CD1c-positive myeloid dendritic cell (primary cell): ENCODE measurements at regions not wholly inside any gene's neighbourhood (a gene's known extent, or its start where the extent isn't known, plus 50 kb on each side); places are given as distances from the start of the nearest gene placed in this dataset.
"Not testable (repeated sequence)": the region's sequence is repeated elsewhere in the genome, so short reads cannot be mapped to it uniquely, and the experiment has no call there.

Source experiments
- DNase-seq: peaks from one replicate; pipeline ENCODE4 v3.0.0-alpha.2; 2016; ENCODE audit errors: extremely low spot score

DNA sequence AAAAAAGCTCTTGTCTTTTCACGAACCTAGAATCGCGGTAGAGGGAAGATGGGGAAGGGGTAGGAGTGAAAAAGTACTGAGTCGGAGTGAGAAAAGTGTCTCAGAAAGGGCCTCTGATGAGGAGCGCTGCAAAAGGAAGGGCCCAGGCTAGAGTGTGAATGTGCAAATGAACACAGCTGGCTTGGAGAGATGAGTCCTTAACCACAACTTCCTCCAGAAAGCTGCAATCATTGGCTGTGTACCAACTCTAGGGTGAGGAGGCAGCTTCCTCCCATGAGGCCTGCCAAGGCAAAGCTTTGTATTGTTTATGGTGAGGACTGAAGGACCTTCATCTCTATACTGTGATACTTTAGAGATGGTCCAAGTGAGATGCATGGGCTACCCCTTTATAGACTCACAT, 566.9 kb upstream of the ANO5 start:
- DNase-seq = peak; percentile 84

DNA sequence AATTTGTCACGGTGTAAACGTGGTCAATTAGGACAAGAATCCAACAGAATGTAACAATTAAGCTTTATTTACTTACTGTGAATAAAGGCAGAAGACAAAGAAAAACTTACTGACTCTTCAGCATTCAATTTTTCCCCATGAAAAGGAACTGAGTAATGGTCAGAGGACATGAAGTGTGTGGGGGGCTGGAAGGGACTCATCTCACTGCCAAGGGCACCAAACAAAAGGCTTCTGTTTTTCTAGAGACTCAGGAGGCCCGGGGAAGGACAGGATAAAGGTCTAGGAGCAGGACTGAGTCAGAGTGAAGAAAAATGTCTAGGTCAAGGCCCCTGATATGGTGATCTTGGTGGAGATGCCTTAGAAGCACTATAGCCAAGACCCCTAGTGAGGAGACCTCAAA, 564.2 kb upstream of the ANO5 start:
- no peak for DNase-seq

DNA sequence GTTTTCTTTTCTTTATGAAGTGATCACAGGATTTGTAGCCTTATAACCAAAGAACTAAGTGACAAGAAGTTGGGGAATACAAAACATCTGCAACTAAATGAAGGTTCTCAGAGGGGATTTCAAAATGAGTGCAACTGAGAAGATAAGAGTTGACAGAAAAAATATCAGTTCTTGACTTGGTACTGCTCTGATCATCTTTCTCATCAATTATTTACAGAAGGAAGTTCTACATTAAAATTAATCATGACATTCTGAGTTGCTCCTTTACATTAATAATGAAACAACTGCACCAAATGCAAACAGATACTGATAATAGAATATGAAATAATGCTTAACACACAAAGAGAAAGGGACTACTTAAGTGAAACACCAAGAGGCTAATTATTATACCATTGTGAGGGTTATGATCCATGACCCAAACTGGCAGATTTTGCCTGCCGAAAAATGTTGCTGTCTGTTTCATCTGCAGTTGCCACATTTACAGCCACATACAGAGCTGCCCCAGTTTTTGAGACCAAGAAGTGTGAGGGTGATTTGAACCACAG, 561.9 kb upstream of the ANO5 start:
- no peak for DNase-seq

DNA sequence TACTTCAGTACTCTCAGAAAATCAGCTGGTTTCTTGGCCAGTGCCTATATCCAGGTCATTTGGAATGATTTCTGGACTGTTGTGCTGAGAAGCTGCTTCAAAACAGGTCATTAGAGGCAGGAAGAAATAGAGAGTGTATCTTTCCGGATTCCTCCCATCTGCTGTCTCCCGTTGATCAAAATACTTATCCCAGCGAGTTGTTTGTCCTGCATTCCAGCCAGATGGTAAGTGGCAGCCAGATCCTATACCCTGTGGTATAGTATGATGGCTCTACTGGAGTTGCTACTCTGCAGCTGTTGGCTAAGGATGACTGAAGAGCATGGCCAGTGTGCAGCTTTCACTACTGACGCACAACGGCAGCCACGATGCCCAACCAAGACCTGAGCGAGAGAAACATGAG, 560.9 kb upstream of the ANO5 start:
- no peak for DNase-seq

DNA sequence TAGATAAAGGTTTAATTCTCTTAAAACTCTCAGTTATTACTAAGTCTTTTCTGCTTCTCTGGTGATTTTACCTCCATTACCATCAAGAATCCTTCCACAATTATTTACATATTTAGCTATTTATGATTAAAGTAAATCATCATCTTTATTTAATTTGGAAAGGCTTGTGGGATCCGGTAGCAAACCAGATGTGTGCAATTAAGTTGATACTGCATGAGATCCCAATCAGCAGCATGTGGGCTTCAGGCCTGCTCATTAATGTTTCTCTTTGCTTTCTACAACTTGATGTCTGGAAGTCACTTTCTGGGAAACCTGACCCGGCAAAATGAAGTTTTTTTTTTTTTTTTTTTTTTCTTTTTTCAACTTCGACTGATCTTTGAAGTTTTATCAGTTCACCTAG, 558.4 kb upstream of the ANO5 start:
- no peak for DNase-seq

DNA sequence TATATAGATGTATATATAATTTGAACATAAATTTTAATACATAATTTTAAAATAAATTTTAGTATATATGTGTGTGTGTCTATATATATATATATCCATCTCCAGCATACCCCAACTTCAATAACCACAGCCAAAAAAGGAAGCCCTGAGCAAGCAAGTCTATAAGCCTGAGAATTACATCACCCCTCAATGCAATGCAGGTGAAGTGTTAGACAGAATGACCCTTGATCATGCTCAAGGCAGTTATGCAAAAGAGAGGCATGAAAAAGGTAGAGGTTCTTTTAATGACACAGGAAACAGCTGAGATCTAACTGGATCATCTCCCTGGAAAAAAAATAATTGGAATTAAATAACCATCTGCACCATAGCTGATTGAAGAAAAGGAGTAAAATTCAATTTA, 557.9 kb upstream of the ANO5 start:
- no peak for DNase-seq

DNA sequence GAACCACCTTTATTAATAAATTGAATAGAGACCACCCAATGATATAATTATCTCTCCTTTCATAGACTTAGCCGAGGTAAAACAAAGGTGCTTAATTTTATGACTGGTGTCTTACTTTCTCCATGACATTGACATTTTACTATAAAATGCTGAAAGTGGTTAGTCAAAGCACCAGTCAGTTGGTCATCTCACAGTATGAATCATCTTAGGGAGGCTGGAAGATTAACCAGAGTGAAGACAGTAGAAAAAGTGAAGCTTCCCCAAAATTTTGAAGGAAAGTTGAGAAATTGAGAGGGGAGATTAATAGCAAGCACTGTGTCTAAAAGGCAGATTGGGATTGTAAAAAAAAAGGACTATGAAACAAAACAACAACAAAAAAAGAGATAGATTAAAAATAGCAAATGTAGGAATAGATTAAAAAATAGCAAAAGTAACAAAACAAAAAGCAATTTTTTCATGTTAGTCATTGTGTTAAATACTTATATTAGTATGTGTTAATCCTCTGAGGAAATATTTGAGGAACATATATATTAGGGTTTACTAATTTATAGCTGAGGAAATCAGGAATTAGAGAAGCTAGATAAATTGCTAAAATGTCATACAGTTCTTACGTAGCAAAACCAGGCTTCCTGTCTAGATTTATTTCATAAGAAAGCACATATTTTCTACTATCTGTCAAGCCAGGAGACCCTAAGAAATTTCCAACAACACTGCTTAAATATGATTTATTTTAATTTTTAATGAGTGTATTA, 557.3 kb upstream of the ANO5 start:
- DNase-seq = peak; percentile 67

DNA sequence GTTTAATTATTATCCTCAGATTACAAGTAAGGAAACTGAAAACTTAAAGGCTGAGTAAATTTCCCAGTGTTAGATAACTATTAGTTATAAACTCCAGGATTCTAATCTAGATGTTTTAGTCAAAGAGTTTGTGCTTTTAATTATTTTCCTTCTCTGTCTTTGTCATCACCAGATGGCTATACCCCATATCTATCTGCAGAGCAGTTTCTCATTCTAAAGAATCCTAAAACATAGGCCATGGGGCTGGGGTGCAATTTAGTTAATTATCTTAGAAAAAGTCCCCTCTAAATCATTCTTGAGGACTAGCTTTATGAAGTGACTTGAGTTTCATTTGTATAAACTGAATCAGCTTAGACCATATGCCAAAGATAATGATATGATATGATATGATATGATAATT, 556.3 kb upstream of the ANO5 start:
- DNase-seq = no peak

DNA sequence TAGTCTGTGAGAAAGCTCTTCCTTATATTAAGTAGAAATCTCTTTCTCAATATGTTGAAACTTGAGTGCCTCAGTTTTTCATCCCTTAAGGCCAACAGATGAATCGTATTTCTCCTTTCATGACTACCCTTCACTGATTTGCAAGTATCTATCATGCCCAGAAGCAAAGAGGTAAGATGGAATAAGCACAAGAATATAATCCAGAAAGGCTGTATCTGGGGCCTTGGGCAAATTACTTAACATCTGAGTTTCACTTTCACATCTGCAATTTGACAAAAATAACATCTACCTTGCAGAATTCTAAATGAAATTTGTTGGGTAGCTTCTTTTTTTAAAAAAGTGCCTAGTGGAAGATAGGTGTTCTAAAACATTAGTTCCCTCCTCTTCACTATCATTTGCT, 552.4 kb upstream of the ANO5 start:
- peak; percentile 18 for DNase-seq

DNA sequence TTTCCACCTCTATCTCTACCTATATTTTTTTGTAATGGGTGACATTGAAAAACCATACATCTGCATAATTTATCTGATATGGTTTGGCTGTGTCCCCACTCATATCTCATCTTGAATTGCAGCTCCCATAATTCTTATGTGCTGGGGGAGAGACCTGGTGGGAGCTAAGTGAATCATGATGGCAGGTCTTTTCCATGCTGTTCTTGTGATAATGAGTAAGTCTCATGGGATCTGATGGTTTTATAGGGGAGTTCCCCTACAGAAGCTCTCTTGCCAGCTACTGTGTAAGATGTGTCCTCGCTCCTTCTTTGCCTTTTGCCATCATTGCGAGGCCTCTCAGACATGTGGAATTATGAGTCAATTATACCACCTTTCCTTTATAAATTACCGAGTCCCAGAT, 551.0 kb upstream of the ANO5 start:
- no peak for DNase-seq

DNA sequence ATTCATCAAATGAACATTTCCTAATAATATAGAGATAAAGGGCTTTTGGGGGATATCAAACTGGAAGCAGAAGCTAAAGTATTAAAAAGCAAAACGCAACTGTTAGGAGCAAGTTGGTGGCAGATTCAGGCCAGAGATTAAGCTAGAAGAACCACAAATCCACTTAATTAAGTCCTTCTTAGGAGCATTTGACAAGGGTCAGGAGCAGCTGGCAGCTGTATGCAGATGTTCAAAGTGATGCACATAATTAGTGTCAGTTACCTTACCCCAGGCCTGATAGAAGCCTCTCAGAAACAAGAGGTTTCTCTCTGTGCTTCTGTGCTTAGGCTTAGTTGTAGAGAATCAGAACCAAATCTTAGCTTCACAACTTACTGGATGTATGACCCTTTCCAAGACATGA, 546.5 kb upstream of the ANO5 start:
- no peak for DNase-seq

DNA sequence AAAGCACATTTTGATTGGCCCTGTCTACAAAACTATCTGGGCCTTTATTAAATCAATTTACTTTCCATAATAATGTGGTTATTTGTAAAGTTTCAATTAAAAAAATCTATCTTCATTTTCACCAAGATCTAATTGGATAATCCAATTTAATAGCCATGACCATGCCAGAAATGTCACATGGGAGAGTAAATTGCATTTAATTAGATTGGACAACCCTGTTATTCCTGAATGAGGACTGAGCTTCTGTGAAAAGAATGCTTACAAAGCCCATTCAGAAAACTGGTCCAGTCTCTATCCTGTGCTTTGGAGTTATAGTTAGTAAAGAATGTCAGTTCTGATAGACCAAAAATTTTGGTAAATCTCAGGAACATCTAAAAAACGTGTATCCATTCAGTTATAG, 541.9 kb upstream of the ANO5 start:
- no peak for DNase-seq

DNA sequence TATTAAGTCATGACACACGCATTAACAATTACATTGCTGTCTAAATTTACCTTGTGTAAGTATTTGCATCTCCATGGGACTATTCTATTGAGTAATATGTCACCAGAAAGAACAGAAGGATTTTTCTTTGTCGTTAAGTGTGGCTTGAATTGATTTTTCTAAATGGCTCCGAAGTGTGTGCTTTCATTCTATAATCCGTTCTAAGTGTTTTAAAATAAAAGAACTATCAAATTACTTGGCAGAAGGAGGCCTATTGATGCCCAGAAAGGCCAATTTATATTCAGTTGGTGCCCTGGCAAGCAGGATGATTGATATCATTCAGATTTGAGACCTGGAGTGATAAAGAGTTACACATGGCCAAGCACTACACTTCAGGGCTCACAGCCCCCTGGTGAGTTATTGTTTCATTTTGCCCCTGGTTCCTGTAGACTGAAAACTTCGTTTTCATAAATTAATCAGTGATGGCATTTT, 538.9 kb upstream of the ANO5 start:
- no peak for DNase-seq

DNA sequence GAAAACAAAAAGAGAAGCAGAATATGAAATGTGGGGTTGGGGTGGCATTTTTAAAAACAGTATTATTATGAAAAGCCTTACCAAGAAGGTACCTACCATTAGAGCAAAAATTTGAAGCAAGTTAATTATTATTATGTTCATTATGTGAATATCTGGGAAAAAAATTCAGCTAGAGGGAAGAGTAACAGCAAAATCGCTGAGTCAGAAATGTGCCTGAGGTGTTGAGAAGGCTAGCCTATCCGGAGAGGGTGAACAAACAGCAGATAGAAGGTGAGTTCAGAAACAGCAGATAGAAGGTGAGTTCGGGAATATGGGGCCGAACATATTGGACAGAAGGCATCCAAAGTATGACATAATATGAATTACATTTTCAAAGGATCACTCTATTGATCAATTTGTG, 536.8 kb upstream of the ANO5 start:
- no peak for DNase-seq

DNA sequence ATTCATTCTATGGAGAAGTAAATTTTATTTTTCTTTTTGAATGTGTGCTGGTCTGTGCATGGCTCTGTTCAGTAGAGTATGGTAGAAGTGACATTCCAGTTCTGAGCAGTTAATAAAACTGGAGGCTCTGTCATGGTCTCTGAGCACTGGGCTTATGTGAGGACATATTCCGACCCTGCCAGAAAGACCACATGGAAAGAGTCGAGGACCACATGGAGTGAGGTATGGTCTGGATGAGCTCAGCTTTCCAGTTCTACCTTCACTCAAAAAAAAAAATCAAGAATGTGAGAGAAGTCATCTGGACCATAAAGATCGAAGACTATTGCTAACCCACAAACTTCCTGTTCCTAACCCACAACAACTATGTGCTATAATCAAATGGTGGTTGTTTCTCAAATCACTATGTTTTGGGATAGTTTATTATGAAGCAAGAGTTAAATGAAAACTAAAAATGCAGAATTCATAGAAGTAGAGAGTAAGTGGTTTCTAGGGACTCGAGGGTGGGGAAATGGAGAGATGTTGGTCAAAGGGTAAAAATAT, 534.2 kb upstream of the ANO5 start:
- DNase-seq = no peak

DNA sequence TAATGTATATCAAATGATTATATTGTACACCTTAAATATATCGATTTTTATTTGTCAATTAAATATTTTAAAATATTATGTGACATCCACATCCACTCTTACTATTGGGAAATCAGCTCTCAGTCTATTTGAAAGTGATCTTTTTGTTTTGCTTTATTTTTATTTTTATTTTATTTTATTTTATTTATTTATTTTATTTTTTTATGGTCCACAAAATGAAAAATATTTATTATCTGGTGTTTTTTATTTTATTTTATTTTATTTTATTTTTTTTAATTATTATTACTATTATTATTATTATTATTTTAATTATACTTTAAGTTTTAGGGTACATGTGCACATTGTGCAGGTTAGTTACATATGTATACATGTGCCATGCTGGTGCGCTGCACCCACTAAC, 533.5 kb upstream of the ANO5 start:
- not testable (repeated sequence) for DNase-seq

DNA sequence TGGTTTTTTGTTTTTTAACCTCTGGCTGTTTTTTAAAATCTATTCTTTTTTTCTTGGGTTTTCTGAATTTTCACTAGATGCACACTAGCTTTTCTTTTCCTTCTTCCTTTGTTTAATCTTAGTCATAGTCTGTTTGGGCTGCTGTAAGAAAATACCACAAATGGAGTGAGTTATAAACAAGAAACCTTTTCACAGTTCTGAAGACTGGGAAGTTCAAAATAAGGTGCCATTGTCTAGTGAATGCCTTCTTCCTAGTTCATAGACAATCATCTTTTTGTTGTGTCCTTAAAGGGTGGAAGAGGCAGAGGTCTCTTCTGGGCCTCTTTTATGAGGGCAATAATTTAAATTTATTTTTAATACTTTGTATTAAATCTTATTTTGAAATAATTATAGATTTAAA, 532.9 kb upstream of the ANO5 start:
- DNase-seq = no peak

DNA sequence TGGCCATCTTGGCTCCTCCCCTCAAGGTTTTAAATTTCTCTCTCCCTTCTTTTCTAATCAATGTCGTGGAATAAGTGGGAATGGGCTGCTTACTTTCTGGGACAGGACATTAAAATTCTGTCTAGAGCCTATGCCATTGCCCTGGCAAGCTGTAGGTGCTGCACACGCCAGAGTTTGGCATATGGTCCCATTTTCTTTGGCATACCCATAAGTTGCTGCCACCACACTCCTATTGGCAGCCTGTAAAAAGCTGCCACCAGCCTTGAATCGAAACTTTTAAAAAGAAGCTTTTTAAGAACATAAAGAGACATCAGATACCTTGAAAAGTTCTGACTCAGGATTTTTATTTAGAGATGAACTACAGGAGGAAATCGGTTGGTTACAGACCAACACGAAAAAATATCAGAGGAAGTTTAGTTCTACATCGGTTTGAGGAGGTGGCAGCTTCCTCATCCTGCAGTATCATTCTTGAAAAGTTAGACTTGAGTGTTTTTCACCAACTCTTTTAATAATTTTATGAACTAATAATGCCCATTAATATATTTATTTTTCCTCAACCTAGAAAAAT, 517.8 kb upstream of the ANO5 start:
- DNase-seq = no peak

DNA sequence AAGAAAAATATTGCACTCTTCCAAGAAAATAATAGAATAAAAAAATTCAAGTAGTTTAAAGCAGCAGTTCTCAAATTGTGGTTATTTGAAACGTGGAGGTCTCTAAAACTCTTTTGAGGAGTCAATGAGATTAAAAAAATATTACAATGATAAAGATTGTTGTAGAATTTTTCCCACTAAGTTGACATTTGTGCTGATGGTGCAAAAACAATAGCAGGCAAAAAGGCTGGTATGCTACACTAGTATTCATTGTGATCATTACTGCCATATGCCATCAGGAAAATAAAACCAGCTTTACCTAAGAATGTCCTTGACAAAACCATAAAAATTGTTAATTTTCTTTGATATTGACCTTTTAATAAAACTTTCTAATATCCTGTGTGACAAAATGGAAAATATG, 505.2 kb upstream of the ANO5 start:
- DNase-seq = no peak

DNA sequence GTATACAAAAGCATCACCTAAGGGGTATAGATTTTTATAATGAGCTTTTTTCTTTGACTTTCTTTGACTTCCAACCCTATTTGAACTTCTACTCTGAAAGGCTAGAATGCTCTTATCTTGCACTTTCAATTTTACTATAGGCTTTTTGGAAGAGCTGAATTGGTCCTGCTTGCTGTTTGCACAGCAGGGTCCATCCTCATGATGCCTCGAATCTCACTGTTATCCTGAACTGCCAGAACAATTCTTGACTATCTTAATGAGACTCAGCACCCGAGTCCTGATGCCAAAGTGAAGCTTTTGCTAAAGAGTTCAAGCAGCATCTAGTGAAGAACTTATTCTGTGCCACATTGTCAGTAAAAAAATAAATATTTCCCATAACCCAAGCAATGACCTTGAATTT, 488.3 kb upstream of the ANO5 start:
- DNase-seq = no peak

DNA sequence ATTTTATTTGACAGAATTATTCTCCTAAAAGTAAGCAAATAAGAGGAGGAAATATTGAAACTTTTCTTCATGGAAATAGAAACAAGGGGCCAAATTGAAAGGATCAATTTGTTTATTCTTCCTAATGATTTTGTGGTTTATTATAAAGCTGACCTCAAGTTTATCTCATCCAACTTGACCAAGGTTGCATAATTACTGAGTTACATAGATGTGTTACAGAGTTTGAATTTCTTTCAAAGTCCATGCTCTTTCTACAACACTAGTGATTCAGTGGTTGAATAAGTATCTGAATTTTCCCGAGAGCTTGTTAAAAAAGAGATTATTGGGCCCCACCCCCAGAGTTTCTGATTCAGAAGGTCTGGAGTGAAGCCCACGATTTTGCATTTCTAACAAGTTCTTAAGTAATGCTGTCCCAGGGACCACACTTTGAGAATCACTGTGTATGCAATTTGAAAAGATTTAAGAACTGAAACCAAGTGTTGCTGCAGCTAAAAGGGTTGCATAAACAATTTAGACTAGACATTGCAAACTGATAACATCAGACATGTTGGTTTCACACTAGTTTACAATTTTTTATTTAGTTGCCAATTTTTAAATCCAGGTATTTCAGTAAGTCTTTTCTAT, 485.7 kb upstream of the ANO5 start:
- DNase-seq = peak; percentile 6

DNA sequence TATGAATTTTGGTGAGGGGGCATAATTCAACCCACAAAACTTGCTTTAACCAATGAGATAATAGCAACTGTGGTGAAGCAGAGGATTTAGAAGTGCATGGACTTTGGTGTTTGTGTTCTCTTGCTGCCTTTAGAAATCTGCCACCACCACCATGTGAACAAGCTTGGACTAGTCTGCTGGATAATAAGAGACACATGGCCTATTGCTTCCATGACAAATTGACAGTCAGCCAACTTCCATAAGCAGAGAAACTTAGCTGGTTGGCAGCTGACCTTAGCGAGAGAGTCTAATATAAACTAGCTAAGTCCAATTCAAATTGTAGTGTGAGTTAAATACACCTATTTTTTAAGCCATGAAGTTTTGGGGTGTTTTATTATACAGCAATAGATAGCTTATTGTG, 482.1 kb upstream of the ANO5 start:
- no peak for DNase-seq

DNA sequence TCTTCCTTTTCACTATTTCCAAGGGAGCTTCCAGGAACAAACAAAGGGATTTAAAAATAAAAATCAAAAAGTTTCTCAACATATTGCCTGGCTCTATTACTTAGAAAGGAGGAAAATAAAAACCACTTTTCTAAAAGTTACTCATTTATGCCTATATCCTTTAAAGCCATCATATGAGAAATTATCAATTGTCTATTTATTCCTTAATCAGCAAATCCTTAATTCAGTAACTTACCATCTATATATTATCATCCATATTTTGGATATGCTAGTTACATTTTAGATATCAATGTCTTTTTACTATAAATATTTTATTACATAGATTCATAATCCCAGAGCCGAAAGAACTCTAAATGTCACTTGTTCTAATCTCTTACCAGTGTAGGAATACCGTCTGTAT, 481.5 kb upstream of the ANO5 start:
- DNase-seq = no peak
